Parathyroid adenoma (tissue), 2 donors: ENCODE measurements at regions not wholly inside any gene's neighbourhood (a gene's known extent, or its start where the extent isn't known, plus 50 kb on each side); places are given as distances from the start of the nearest gene placed in this dataset.
"Not testable (repeated sequence)": the region's sequence is repeated elsewhere in the genome, so short reads cannot be mapped to it uniquely, and the experiment has no call there.

Source experiments
- H2AFZ ChIP-seq: fragments of 300-600 bp; sonication (generic); one replicate; pipeline ENCODE4 v1.7.0; 2017; ENCODE audit warnings: antibody characterized with exemption, mild to moderate bottlenecking
- H3K27ac ChIP-seq: fragments of 300-600 bp; sonication (generic); one replicate; pipeline ENCODE4 v1.7.0; 2017
- H3K27me3 ChIP-seq: fragments of 300-600 bp; sonication (generic); one replicate; pipeline ENCODE4 v1.7.0; 2017; ENCODE audit warnings: low read length; ENCODE audit not compliant: control insufficient read depth, insufficient read depth
- H3K36me3 ChIP-seq: fragments of 300-600 bp; sonication (generic); one replicate; pipeline ENCODE4 v1.7.0; 2017; ENCODE audit warnings: low read length; ENCODE audit not compliant: control insufficient read depth, insufficient read depth
- H3K4me1 ChIP-seq: fragments of 300-600 bp; sonication (generic); one replicate; pipeline ENCODE4 v1.7.0; 2017; ENCODE audit warnings: control low read depth
- H3K4me2 ChIP-seq: fragments of 300-600 bp; sonication (generic); one replicate; pipeline ENCODE4 v1.7.0; 2017; ENCODE audit warnings: low read length
- H3K4me3 ChIP-seq: fragments of 300-600 bp; sonication (generic); one replicate; pipeline ENCODE4 v1.7.0; 2017; ENCODE audit warnings: low read depth, low read length
- H3K79me2 ChIP-seq: fragments of 300-600 bp; sonication (generic); one replicate; pipeline ENCODE4 v1.7.0; 2017; ENCODE audit warnings: control low read depth
- H3K9ac ChIP-seq: fragments of 300-600 bp; sonication (generic); one replicate; pipeline ENCODE4 v1.7.0; 2017; ENCODE audit warnings: mild to moderate bottlenecking
- H3K9me3 ChIP-seq: fragments of 300-600 bp; sonication (generic); one replicate; pipeline ENCODE4 v1.7.0; 2017; ENCODE audit warnings: low read length; ENCODE audit not compliant: control insufficient read depth
- TF ChIP-seq, protein P1 (sequence below): fragments of 300-600 bp; sonication (generic); IDR thresholded peaks from one replicate; pipeline ENCODE4 v1.7.0; 2017; ENCODE audit warnings: antibody characterized with exemption, mild to moderate bottlenecking
- donor health status: primary hyperparathyroidism.

DNA sequence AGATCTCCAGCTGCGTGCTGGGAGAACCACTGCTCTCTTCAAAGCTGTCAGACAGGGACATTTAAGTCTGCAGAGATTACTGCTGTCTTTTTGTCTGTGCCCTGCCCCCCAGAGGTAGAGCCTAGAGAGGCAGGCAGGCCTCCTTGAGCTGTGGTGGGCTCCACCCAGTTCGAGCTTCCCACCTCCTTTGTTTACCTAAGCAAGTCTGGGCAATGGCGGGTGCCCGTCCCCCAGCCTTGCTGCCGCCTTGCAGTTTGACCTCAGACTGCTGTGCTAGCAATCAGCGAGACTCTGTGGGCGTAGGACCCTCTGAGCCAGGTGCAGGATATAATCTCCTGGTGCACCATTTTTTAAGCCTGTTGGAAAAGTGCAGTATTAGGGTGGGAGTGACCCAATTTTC, 128.6 kb downstream of the ACTR3 start:
- H3K79me2 ChIP-seq, H3K4me2 ChIP-seq, H3K27ac ChIP-seq, H3K9ac ChIP-seq, H3K4me1 ChIP-seq, H3K36me3 ChIP-seq, H3K9me3 ChIP-seq, H3K4me3 ChIP-seq, H2AFZ ChIP-seq, H3K27me3 ChIP-seq: not testable (repeated sequence)

DNA sequence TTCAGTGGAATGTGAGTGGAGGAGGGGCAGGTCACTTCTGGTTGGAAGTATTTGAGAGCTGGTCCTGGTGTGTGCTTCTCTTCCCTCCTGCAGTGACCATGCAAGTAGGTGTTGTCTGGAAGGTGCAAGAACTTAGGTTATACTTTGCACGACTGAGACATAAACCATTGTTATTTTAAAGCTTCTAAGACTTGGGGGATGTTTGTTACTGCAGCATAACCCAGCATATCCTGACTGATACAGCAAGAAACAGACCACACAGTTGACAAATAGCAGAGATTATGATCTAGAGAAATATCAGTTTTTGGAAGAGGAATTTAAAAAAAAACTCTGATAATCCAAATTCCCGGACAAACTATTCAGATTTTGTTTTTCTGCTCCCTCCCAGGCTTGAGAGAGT, 130.8 kb downstream of the ACTR3 start:
- no peak overlapping the region for H3K9ac ChIP-seq
- no peaks in the 10 kb centered on the region for H3K36me3 ChIP-seq
- H3K27ac ChIP-seq, result no peak overlapping the region
- no peaks in the 10 kb centered on the region for H3K4me1 ChIP-seq
- H3K79me2 ChIP-seq, result no peaks in the 10 kb centered on the region
- no peaks in the 10 kb centered on the region for H3K9me3 ChIP-seq
- H3K27me3 ChIP-seq, result no peaks in the 10 kb centered on the region
- H3K4me2 ChIP-seq, result no peak overlapping the region
- no peak overlapping the region for H3K4me3 ChIP-seq
- no peak overlapping the region for H2AFZ ChIP-seq
- TF ChIP-seq, protein P1, sequence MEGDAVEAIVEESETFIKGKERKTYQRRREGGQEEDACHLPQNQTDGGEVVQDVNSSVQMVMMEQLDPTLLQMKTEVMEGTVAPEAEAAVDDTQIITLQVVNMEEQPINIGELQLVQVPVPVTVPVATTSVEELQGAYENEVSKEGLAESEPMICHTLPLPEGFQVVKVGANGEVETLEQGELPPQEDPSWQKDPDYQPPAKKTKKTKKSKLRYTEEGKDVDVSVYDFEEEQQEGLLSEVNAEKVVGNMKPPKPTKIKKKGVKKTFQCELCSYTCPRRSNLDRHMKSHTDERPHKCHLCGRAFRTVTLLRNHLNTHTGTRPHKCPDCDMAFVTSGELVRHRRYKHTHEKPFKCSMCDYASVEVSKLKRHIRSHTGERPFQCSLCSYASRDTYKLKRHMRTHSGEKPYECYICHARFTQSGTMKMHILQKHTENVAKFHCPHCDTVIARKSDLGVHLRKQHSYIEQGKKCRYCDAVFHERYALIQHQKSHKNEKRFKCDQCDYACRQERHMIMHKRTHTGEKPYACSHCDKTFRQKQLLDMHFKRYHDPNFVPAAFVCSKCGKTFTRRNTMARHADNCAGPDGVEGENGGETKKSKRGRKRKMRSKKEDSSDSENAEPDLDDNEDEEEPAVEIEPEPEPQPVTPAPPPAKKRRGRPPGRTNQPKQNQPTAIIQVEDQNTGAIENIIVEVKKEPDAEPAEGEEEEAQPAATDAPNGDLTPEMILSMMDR, result no peak

DNA sequence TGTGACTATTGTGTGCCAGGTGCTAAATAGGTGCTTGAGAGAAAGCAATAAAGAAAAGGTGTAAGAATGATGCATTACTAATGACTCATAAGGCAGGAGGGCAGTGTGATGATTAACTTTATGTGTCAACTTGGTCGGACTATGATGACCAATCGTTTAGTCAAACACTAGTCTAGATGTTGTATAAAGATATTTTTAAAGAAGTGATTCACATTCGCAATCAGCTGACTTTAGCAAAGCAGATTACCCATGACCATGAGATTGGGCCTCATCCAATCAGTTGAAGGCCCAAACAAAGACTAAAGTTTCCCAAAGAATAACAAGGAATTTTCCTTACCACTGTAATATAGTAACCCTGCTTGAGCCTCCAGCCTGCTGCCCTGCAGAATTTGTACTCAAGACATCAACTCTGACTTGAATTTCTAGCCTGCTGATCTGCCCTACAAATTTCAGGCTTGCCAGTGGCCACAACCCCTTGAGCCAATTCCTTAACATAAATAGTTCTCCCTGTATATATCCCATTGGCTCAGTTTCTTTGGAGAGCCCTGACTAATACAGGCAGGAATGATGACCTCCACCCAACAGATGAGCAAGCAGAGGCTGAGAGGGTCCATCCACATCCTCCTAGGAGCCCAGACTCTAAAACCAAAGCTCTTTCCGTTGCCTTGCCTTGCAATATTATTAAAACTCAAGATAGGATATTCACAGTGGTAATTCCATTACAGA, 132.6 kb downstream of the ACTR3 start:
- H3K9me3 ChIP-seq, result no peaks in the 10 kb centered on the region
- H3K27me3 ChIP-seq, result no peaks in the 10 kb centered on the region
- H3K79me2 ChIP-seq, result no peaks in the 10 kb centered on the region
- H3K4me2 ChIP-seq, result no peak overlapping the region
- H3K9ac ChIP-seq, result no peak overlapping the region
- no peak overlapping the region for H3K4me3 ChIP-seq
- no peaks in the 10 kb centered on the region for H3K4me1 ChIP-seq
- H2AFZ ChIP-seq, result no peak overlapping the region
- H3K36me3 ChIP-seq, result no peaks in the 10 kb centered on the region
- no peak overlapping the region for H3K27ac ChIP-seq
- TF ChIP-seq, protein P1, result no peak

DNA sequence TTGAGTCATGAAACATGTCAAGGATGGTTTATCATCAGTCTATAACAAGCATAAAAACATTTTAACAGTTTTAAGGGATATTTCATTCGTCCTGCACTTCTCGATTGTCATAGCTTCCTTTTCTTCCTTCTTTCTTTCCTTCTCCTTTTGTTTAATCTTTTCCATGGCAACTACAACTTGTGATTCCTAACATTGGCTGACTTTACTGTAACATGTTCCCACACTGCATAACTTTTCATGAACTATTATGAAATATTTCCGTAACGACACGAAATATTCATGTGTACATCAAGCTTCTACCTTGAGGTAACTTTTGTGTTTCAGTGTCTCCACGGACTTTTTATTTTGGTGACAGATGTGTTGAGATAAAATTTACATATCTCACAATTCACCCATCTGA, 134.4 kb downstream of the ACTR3 start:
- Histone ChIP-seq H3K36me3 (no peaks in the 10 kb centered on the region), H3K27me3 (no peaks in the 10 kb centered on the region), H3K4me1 (no peaks in the 10 kb centered on the region), H3K79me2 (no peaks in the 10 kb centered on the region), H3K9me3 (no peaks in the 10 kb centered on the region), H3K4me3 (no peak overlapping the region), H3K4me2 (no peak overlapping the region), H3K9ac (no peak overlapping the region), H2AFZ (no peak overlapping the region), H3K27ac (no peak overlapping the region)
- TF ChIP-seq, protein P1, result no peak

DNA sequence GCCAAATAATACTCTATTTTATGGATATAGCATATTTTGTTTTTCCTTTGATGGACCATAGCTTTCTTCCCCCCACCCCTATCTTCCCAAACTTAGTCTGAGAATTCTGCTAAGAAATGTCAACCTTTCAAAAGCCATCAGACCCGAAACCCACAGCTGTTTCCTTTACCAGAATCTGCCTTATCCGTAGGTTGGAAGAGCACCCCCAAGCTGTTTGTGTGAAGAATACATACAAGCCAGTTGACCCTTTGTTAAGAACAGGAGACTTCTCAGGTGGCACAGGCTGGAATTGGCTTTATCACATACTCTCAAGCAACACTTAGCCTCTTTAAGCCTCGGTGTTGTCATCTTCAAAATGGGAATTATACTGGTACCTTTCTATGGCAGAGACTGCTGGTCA, 135.1 kb downstream of the ACTR3 start:
- Histone ChIP-seq H3K79me2 (no peaks in the 10 kb centered on the region), H3K36me3 (no peaks in the 10 kb centered on the region), H2AFZ (no peak overlapping the region), H3K4me2 (no peak overlapping the region), H3K27me3 (no peaks in the 10 kb centered on the region), H3K9ac (no peak overlapping the region), H3K27ac (no peak overlapping the region), H3K4me3 (no peak overlapping the region), H3K9me3 (no peaks in the 10 kb centered on the region), H3K4me1 (no peaks in the 10 kb centered on the region)
- TF ChIP-seq, protein P1, result no peak
